ENCODE measurements at regions not wholly inside any gene's neighbourhood (a gene's known extent, or its start where the extent isn't known, plus 50 kb on each side); places are given as distances from the start of the nearest gene placed in this dataset.

GRCh38 chr2:120401275-120402066 lies 55.5 kb downstream of the INHBB start:
- DNase-seq (ENCODE audit: extremely low spot score, insufficient read length, low read depth) (no peak), FAIRE-seq (no peak)

GRCh38 chr2:120402067-120402433 lies 56.1 kb downstream of the INHBB start:
- FAIRE-seq = no peak
- DNase-seq (ENCODE audit: extremely low spot score, insufficient read length, low read depth) = no peak

- FAIRE-seq (no peak), DNase-seq (ENCODE audit: extremely low spot score, insufficient read length, low read depth) (no peak)
Observed at GRCh38 chr2:120402508-120402907, 56.6 kb downstream of the INHBB start.

- FAIRE-seq (no peak), DNase-seq (ENCODE audit: extremely low spot score, insufficient read length, low read depth) (no peak)
Observed at GRCh38 chr2:120403261-120403660, 57.3 kb downstream of the INHBB start.

GRCh38 chr2:120403676-120404075 lies 57.7 kb downstream of the INHBB start:
- DNase-seq (ENCODE audit: extremely low spot score, insufficient read length, low read depth) (no peak), FAIRE-seq (no peak)

GRCh38 chr2:120404274-120404673 lies 58.3 kb downstream of the INHBB start:
- DNase-seq (ENCODE audit: extremely low spot score, insufficient read length, low read depth) = no peak
- no peak for FAIRE-seq

GRCh38 chr2:120404941-120405758 lies 59.2 kb downstream of the INHBB start:
- no peak for DNase-seq (ENCODE audit: extremely low spot score, insufficient read length, low read depth)
- FAIRE-seq = no peak

GRCh38 chr2:120405759-120406099 lies 59.8 kb downstream of the INHBB start:
- FAIRE-seq = no peak
- no peak for DNase-seq (ENCODE audit: extremely low spot score, insufficient read length, low read depth)

- DNase-seq (ENCODE audit: extremely low spot score, insufficient read length, low read depth) (no peak), FAIRE-seq (no peak)
Observed at GRCh38 chr2:120406566-120406965, 60.6 kb downstream of the INHBB start.

- DNase-seq (ENCODE audit: extremely low spot score, insufficient read length, low read depth) (no peak), FAIRE-seq (no peak)
Observed at GRCh38 chr2:120410487-120410886, 64.6 kb downstream of the INHBB start.

GRCh38 chr2:120415060-120415459 lies 69.1 kb downstream of the INHBB start:
- FAIRE-seq (no peak), DNase-seq (ENCODE audit: extremely low spot score, insufficient read length, low read depth) (no peak)

GRCh38 chr2:120415728-120416509 lies 70.0 kb downstream of the INHBB start:
- FAIRE-seq (no peak), DNase-seq (ENCODE audit: extremely low spot score, insufficient read length, low read depth) (no peak)

GRCh38 chr2:120418174-120418787 lies 72.3 kb downstream of the INHBB start:
- no peak for DNase-seq (ENCODE audit: extremely low spot score, insufficient read length, low read depth)
- no peak for FAIRE-seq

- DNase-seq (ENCODE audit: extremely low spot score, insufficient read length, low read depth) = no peak
- FAIRE-seq = no peak
Observed at GRCh38 chr2:120419073-120419472, 73.1 kb downstream of the INHBB start.

- no peak for FAIRE-seq
- DNase-seq (ENCODE audit: extremely low spot score, insufficient read length, low read depth) = no peak
Observed at GRCh38 chr2:120419955-120420354, 74.0 kb downstream of the INHBB start.

GRCh38 chr2:120421126-120421829 lies 75.3 kb downstream of the INHBB start:
- FAIRE-seq (no peak), DNase-seq (ENCODE audit: extremely low spot score, insufficient read length, low read depth) (no peak)

GRCh38 chr2:120421830-120422175 lies 75.9 kb downstream of the INHBB start:
- FAIRE-seq (no peak), DNase-seq (ENCODE audit: extremely low spot score, insufficient read length, low read depth) (no peak)

GRCh38 chr2:120422465-120423160 lies 76.7 kb downstream of the INHBB start:
- DNase-seq (ENCODE audit: extremely low spot score, insufficient read length, low read depth) (no peak), FAIRE-seq (no peak)

Data from GM18507 (cell line).